Activated naive CD4-positive, alpha-beta T cell treated with anti-CD3 and anti-CD28 coated beads for 36 hours (primary cell): ENCODE measurements at regions not wholly inside any gene's neighbourhood (a gene's known extent, or its start where the extent isn't known, plus 50 kb on each side); places are given as distances from the start of the nearest gene placed in this dataset.

Source experiments
- CTCF ChIA-PET: fragments of 350-600 bp; sonication (Branson Sonifier 250); formaldehyde crosslinking; loops from one replicate; lab custom pipeline; 2021; ENCODE audit warnings: antibody characterized with exemption; lab: Charles Lee
- DNase-seq: peaks from one replicate; pipeline ENCODE4 v3.0.0-alpha.2; 2020
- H3K27ac Mint-ChIP-seq: one replicate; pipeline ENCODE4 v1.8.0; 2021; ENCODE audit warnings: mild to moderate bottlenecking, mixed read lengths
- H3K27me3 Mint-ChIP-seq: one replicate; pipeline ENCODE4 v1.8.0; 2021; ENCODE audit warnings: low read depth, mixed read lengths
- H3K36me3 Mint-ChIP-seq: one replicate; pipeline ENCODE4 v1.8.0; 2021; ENCODE audit warnings: low read depth, mixed read lengths
- H3K4me1 Mint-ChIP-seq: one replicate; pipeline ENCODE4 v1.8.0; 2021; ENCODE audit warnings: low read depth, mixed read lengths
- H3K4me3 Mint-ChIP-seq: one replicate; pipeline ENCODE4 v1.8.0; 2021; ENCODE audit warnings: mild to moderate bottlenecking, moderate library complexity, mixed read lengths
- H3K9me3 Mint-ChIP-seq: one replicate; pipeline ENCODE4 v1.8.0; 2021; ENCODE audit warnings: mixed read lengths
- intact Hi-C: fragments of 100-400 bp; cut with micrococcal nuclease; formaldehyde crosslinking; loops from one replicate; pipeline ENCODE4 v1.15.1; 2023

DNA sequence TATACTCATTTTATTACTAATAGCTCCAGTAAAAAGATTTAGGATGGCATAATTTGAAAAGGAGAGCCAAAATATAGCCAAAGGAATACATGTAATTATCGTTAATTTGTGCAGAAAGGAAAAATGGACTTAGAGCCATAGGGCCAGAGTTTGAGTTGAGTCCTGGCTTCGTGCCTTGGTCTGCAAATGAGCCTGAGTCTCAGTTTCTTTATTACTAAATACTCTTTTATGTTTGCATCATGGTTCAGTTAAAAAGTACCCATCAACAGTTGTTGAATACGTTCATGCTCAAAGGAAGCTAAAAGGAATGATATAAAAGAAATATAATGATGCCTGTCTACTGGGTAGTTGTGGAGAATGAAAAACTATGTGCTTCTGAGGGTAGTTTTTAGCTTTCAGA lies 155.7 kb upstream of the FAM78B start:
- Mint-ChIP-seq H3K4me3 (no peak overlapping the region), H3K9me3 (peaks cover under 1% of the 10 kb centered on the region), H3K36me3 (no peaks in the 10 kb centered on the region), H3K4me1 (no peaks in the 10 kb centered on the region), H3K27me3 (no peaks in the 10 kb centered on the region), H3K27ac (no peak overlapping the region)
- CTCF ChIA-PET = no interaction called here
- intact Hi-C loops = no loop called here
- no peak for DNase-seq

DNA sequence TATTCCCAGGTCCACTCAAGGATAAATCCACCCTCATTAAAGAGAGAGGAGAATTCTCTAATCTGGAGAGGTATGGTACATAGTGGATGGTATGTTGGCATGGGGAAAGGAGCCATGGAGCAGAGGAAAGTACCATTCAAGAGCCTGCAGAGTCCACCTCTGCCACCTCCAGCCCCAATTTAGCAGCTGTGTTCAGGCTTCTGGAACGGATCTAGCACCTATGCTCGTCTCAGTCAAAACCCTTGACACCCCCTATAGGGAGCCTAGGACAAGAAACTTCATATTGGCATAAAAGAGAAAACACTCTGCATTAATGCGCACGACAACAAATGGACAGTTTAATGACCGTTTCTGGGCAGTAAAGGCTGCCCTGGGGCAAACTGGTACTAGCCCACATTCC lies 161.1 kb upstream of the FAM78B start:
- Mint-ChIP-seq H3K27ac (no peak overlapping the region), H3K36me3 (no peaks in the 10 kb centered on the region), H3K4me3 (no peak overlapping the region), H3K4me1 (no peaks in the 10 kb centered on the region), H3K9me3 (no peaks in the 10 kb centered on the region), H3K27me3 (no peaks in the 10 kb centered on the region)
- CTCF ChIA-PET = no interaction called here
- DNase-seq = no peak
- intact Hi-C loops = no loop called here

DNA sequence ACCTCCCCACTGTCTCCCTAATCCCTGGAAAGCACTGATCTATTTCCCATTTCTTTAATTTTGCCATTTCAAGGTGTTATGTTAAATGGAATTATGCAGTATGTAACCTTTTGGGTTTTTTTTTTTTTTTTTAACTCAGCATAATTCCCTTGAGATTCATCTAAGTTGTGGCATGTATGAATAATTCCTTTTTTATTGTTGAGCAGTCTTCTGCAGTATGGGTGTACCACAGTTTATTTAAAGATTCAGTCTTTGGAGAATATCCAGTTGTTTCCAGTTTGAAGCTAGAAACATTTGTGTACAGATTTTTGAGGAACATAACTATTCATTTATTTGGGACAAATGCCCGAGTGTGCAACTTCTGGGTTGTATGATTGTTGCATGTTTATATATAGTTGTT lies 162.2 kb upstream of the FAM78B start:
- Mint-ChIP-seq H3K9me3 (no peaks in the 10 kb centered on the region), H3K27me3 (no peaks in the 10 kb centered on the region), H3K36me3 (no peaks in the 10 kb centered on the region), H3K27ac (no peak overlapping the region), H3K4me3 (no peak overlapping the region), H3K4me1 (no peaks in the 10 kb centered on the region)
- CTCF ChIA-PET = no interaction called here
- intact Hi-C loops = no loop called here
- no peak for DNase-seq

DNA sequence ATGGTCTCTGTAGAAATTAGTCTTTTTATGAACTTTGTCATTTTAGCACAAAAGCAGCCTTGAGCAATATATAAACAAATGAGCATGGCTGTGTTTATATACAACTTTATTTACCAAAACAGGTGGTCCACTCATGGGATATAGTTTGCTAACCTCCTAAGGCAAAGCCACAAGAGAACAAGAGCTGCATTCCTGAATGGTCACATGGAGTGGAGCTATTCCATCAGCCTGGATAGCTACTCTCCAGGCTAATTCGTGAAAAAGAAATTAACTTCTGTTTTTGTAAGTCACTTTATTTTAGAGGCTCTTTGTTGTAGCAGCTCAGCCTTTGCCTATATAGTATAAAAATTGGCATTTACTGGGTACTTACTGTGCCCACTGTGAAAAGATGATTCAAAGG lies 163.3 kb upstream of the FAM78B start:
- Mint-ChIP-seq H3K4me3 (no peak overlapping the region), H3K4me1 (no peaks in the 10 kb centered on the region), H3K36me3 (no peaks in the 10 kb centered on the region), H3K27me3 (peaks cover 5% of the 10 kb centered on the region), H3K9me3 (no peaks in the 10 kb centered on the region), H3K27ac (no peak overlapping the region)
- intact Hi-C loops = no loop called here
- CTCF ChIA-PET = no interaction called here
- no peak for DNase-seq

DNA sequence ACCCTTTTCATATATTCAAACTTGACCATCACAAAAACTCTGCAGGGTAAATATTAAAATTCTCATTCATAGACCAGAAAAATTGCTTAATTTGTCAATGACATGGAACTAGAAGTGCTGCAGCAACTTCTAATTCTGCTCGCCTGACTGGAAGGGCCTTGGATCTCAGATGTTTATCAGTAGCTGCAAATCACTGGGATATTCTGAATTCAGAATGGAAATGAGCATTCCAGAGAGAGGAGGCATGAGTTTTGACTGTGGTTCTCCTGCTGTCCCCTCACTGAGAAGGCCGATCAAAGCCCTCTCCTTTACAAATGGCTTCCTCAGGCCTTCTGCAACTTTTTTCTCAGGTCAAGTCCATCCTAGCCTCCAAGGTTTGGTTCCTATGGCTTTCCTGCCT lies 171.3 kb upstream of the FAM78B start:
- Mint-ChIP-seq H3K9me3 (no peaks in the 10 kb centered on the region), H3K27ac (no peak overlapping the region), H3K4me1 (no peaks in the 10 kb centered on the region), H3K4me3 (no peak overlapping the region), H3K36me3 (no peaks in the 10 kb centered on the region), H3K27me3 (peaks cover 11% of the 10 kb centered on the region)
- intact Hi-C loops = no loop called here
- no peak for DNase-seq
- CTCF ChIA-PET = no interaction called here

DNA sequence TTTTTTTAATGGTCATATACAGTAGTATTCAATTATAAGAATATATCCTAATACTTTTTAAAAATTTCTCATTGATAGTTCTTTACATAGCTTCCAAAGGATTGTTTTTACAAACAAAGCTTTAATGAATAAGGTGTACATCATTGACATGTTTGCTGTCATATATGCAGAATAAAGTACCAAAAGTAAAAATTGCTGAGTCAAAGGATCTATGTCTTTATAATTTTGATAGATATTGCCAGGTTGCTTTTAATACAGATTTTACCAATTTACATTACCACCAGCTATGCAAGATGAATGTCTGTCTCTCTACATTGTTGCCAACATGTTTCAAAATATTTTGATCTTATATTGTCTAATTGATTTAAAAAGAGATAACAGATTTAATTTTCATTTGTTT lies 173.9 kb upstream of the FAM78B start:
- CTCF ChIA-PET = no interaction called here
- Mint-ChIP-seq H3K36me3 (no peaks in the 10 kb centered on the region), H3K27ac (no peak overlapping the region), H3K27me3 (peaks cover 2% of the 10 kb centered on the region), H3K4me1 (no peaks in the 10 kb centered on the region), H3K9me3 (no peaks in the 10 kb centered on the region), H3K4me3 (no peak overlapping the region)
- no peak for DNase-seq
- intact Hi-C loops = no loop called here

DNA sequence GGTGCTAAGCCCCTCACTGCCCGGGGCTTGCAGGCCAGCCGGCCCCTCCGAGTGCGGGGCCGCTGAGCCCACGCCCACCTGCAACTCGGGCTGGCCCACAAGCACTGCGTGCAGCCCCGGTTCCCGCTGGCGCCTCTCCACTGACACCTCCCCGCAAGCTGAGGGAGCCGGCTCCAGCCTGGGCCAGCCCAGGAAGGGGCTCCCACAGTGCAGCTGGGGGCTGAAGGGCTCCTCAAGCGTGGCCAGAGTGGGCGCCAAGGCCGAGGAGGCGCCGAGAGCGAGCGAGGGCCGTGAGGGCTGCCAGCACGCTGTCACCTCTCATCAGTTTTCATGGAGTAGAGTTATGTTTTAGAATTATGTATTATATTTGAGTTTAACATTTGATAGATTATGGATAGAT lies 176.5 kb upstream of the FAM78B start:
- intact Hi-C loops = no loop called here
- H3K36me3 Mint-ChIP-seq = no peaks in the 10 kb centered on the region
- peaks cover 4% of the 10 kb centered on the region for H3K27me3 Mint-ChIP-seq
- H3K4me1 Mint-ChIP-seq = no peaks in the 10 kb centered on the region
- DNase-seq = no peak
- H3K27ac Mint-ChIP-seq = no peak overlapping the region
- H3K4me3 Mint-ChIP-seq = no peak overlapping the region
- CTCF ChIA-PET = no interaction called here
- H3K9me3 Mint-ChIP-seq = peaks cover 8% of the 10 kb centered on the region

DNA sequence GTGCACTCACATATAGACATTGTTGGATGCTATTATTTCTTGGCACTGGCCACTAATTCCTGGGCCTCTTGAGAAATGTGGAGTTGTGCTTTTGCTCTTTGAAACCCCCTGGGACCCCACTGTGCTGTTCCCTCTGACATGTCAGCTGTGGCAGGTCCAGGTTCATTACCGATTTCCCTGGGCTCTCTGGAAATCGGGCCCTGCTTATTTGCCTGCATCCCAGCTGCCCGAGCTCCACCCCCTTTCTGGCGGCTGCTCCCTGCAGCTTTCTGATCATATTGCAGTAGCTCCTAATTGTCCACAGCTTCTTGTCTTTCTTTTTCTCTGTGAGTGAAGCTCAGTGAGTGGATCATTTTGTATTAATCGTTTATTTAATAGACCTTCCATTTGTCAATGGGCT lies 183.7 kb upstream of the FAM78B start:
- Mint-ChIP-seq H3K36me3 (no peaks in the 10 kb centered on the region), H3K4me1 (no peaks in the 10 kb centered on the region), H3K4me3 (no peak overlapping the region), H3K27ac (no peak overlapping the region), H3K9me3 (peaks cover 8% of the 10 kb centered on the region), H3K27me3 (peaks cover 4% of the 10 kb centered on the region)
- no peak for DNase-seq
- CTCF ChIA-PET = interaction anchor here (0.6 kb wide), 1 partner anchor 267 kb away, joined by 4 read pairs; no protein-coding TSS in a partner anchor
- intact Hi-C loops = no loop called here

DNA sequence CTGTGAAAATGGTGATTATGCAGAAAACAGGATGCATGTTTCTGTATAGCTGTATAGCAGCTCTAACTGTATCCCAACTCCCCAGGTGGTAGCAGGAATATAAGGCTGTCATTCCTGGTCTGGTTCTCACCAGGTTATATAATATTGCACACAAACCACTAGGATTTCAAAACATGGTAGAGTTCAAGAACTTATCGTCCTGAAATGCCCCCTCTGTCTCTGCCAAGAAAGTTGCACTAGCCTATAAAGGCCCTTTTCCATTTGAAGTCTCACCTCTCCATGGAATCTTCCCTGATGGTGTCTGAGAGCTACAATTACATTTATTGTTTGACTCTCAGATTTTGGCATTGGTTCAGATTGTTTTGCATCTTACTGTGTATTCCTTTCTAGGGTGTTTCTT lies 184.9 kb upstream of the FAM78B start:
- Mint-ChIP-seq H3K36me3 (no peaks in the 10 kb centered on the region), H3K4me3 (no peak overlapping the region), H3K9me3 (peaks cover 5% of the 10 kb centered on the region), H3K4me1 (no peaks in the 10 kb centered on the region), H3K27me3 (peaks cover 3% of the 10 kb centered on the region), H3K27ac (no peak overlapping the region)
- intact Hi-C loops = no loop called here
- no peak for DNase-seq
- CTCF ChIA-PET = no interaction called here

DNA sequence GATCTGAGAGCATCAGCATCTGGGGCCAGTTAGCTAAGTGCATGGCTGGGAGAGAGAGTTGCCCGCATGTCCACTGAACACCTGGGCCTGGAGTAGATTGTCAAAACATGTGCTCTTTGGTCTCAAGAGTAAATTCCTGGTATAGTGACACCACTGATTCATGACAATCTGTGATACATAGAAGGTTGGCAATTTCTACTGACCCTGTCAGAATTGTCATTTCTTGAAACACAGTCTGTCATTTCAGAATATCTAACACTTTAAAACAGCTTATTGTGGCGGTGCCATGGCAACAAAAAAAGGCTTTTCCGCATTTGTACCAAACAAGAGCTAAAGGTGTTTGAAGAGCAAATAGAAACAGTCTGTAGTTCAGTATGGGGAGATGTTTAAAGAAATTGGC lies 186.4 kb upstream of the FAM78B start:
- no peaks in the 10 kb centered on the region for H3K36me3 Mint-ChIP-seq
- peaks cover 4% of the 10 kb centered on the region for H3K27me3 Mint-ChIP-seq
- CTCF ChIA-PET = no interaction called here
- no peak overlapping the region for H3K4me3 Mint-ChIP-seq
- H3K9me3 Mint-ChIP-seq = no peaks in the 10 kb centered on the region
- intact Hi-C loops = no loop called here
- no peaks in the 10 kb centered on the region for H3K4me1 Mint-ChIP-seq
- H3K27ac Mint-ChIP-seq = no peak overlapping the region
- no peak for DNase-seq

DNA sequence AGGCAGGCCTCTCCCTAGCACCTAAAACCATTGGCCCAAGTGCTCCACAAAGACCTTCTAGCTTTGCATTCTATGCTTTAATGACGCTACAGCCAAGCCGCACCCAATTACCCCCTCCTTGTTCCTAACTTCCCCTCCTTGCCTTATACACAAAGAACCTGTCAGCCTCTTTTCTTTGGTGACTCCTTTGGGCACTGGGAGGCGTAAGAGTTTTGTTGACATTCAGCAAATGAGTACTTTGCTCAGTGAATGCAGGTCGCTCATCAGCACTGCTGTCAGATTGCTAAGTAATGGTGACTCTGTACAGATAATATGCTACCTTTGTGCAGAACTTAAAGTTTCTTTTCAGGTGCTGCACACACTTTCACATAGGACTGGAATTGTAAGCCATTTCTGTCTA lies 187.6 kb upstream of the FAM78B start:
- H3K27me3 Mint-ChIP-seq = peaks cover 9% of the 10 kb centered on the region
- intact Hi-C loops = no loop called here
- H3K36me3 Mint-ChIP-seq = no peaks in the 10 kb centered on the region
- H3K4me3 Mint-ChIP-seq = no peak overlapping the region
- H3K4me1 Mint-ChIP-seq = no peaks in the 10 kb centered on the region
- no peak for DNase-seq
- CTCF ChIA-PET = interaction anchor here (0.6 kb wide), 1 partner anchor 21 kb away, joined by 4 read pairs; no protein-coding TSS in a partner anchor
- no peak overlapping the region for H3K27ac Mint-ChIP-seq
- H3K9me3 Mint-ChIP-seq = no peaks in the 10 kb centered on the region

DNA sequence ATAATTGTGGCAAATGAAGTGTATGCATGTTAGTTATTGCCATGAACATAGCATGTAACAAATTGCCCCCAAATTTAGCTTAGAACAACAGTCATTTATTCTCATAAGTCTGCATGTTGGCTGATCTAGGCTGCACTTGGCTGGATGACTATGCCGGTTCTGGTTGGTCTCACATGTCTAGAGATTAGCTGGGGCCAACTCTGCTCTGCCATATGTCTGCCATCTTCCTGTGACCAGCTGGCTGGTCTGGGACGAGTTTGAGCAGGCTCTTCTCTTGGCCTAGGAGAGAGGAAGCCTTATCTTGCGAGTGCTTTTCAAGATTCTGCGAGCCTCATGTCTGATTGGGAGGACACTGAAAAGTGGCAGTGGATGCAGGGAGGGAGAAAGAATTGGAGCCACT lies 198.3 kb upstream of the FAM78B start:
- no peak for DNase-seq
- H3K4me1 Mint-ChIP-seq = no peaks in the 10 kb centered on the region
- H3K27me3 Mint-ChIP-seq = peaks cover 11% of the 10 kb centered on the region
- intact Hi-C loops = no loop called here
- H3K27ac Mint-ChIP-seq = no peak overlapping the region
- H3K36me3 Mint-ChIP-seq = no peaks in the 10 kb centered on the region
- no peaks in the 10 kb centered on the region for H3K9me3 Mint-ChIP-seq
- CTCF ChIA-PET = no interaction called here
- no peak overlapping the region for H3K4me3 Mint-ChIP-seq

DNA sequence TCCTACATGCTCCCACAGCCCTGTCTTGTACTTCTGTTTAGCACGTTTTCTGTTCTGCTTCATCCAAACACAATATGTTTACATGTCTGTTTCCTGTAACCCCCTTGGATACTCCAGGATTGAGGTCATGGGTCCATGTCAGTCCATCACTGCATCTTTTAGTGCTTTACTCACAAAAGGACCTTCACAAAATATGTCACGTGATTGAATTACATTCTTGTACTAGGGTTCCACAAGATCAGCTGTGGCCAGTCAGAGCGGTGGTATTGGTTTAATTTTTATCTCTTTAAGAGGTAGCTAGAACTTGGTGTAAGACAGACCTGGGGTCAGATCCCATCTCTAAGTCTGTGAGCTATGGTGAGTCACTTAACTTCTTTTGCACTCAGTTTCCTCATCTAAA lies 201.2 kb upstream of the FAM78B start:
- H3K27me3 Mint-ChIP-seq = peaks cover 17% of the 10 kb centered on the region
- H3K4me3 Mint-ChIP-seq = no peak overlapping the region
- DNase-seq = no peak
- CTCF ChIA-PET = no interaction called here
- H3K9me3 Mint-ChIP-seq = no peaks in the 10 kb centered on the region
- no peaks in the 10 kb centered on the region for H3K36me3 Mint-ChIP-seq
- intact Hi-C loops = no loop called here
- no peak overlapping the region for H3K27ac Mint-ChIP-seq
- no peaks in the 10 kb centered on the region for H3K4me1 Mint-ChIP-seq

DNA sequence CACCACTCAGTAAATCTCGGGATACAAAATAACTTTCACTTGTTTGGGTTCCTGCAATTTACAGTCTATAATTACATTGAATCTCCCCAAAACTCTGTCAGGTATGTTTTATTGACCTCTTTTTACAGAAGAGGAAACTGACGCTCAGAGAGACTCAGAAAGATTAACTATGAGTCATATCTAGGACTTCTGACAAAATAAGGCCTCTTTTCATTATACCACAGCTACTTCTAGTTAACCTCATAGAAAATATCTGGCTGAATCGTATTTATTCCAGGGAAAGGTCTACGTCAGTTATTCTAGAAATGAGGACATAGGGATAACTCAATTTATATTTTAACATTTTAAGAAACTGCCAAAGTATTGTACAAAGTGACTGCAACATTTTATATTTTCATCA lies 211.1 kb upstream of the FAM78B start:
- no peak overlapping the region for H3K4me3 Mint-ChIP-seq
- peaks cover 6% of the 10 kb centered on the region for H3K27me3 Mint-ChIP-seq
- CTCF ChIA-PET = no interaction called here
- no peak overlapping the region for H3K27ac Mint-ChIP-seq
- no peaks in the 10 kb centered on the region for H3K4me1 Mint-ChIP-seq
- intact Hi-C loops = no loop called here
- no peaks in the 10 kb centered on the region for H3K36me3 Mint-ChIP-seq
- DNase-seq = no peak
- no peaks in the 10 kb centered on the region for H3K9me3 Mint-ChIP-seq
